ENCODE measurements at regions not wholly inside any gene's neighbourhood (a gene's known extent, or its start where the extent isn't known, plus 50 kb on each side); places are given as distances from the start of the nearest gene placed in this dataset.
"Not testable (repeated sequence)": the region's sequence is repeated elsewhere in the genome, so short reads cannot be mapped to it uniquely, and the experiment has no call there.

DNA sequence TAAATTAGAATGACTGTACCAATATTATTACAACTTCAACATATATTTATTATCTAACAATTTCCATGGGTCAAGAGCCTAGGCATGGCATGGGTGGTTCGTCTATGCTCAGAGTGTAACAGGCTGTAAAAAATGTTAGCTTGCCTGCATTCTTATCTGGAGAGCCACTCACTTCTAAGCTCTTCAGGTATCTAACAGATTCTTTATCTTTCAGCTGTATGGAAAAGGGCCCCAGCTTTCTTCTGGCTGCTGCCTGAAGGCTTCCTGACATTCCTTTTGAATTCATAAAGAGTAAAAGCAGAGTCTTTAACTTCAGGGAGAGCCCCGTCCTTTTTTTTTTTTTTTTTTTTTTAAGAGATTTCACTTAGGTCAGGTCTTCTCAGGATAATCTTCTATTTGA, 648.8 kb downstream of the NXPH1 start:
- DNase-seq, result no peak

GRCh38 chr7:9083837-9084236, 650.4 kb downstream of the NXPH1 start:
- no peak for DNase-seq

DNA sequence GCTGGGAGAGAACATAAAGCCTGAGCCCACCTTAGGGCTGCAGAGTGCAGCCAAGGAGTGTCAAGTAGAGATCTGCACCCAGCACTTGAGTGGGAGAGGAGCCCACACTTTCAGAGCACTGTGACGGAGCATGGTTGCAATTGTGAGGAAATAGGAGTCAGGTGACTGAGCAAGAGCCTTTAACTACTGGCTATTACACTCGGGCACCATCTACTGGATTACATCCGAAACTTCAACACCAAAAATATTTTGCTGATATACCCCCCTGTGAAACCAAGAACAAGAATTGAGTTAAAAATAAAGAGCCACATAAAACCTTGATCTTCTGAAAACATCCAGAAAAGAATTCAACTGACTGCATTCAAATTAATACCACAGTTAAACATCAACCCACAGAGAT, 657.9 kb downstream of the NXPH1 start:
- no peak for DNase-seq

- DNase-seq, result no peak
These were observed 664.2 kb downstream of the NXPH1 start for GRCh38 chr7:9097565-9098060.

DNA sequence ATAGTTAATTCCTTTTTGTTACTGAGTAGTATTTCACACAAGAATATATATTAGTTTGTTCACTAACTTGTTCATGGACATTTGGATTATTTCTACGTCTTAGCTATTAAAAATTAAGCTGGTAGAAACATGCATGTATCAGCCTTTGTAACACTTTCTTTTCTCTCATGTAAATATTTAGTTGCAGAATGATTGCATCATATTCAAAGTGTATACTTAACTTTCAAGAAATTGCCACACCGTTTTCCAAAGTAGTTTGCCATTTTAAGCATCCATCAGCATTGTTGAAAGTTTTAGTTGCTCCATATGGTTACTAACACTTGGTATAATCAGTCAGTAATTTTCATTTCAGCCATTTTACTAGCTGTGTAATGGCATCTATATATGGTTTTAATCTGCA, 666.9 kb downstream of the NXPH1 start:
- no peak for DNase-seq

DNA sequence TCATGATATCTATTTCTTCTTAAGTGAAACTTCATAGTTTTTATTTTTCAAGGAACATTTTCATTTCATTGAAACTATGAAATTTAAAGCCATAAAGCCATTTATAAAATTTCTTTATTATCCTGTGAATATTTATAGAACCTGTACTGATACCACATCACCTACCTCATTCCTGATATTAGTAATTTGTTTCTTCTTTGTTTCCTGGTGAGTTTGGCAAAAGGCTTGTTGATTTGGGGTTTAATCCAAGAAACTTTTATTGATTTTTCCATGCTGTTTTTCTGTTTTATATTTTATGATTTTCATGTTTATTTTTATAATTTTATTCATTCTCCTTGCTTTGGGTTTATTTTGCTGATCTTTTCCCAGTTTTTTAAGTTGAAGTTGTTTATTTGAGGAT, 669.4 kb downstream of the NXPH1 start:
- DNase-seq, result no peak

DNA sequence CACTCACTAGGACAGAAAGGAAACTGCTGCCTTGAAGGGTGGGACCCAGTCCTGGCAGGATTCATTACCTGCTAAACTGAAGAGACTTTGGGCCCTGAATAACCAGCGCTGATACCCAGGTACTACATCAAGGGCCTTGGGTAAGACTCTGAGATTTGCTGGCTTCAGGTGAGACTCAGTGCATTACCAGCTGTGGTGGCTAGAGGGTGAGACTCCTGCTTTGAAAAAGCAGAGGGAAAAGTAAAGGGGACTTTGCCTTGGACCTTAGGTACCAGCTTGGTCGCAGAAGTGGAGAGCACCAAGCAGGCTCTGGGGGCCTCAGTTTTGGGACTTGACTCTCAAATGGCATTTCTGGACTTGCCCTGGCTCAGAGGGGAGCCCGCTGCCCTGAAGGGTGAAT, 673.3 kb downstream of the NXPH1 start:
- no peak for DNase-seq

- no peak for DNase-seq
These were observed 686.9 kb downstream of the NXPH1 start for GRCh38 chr7:9120331-9120730.

DNA sequence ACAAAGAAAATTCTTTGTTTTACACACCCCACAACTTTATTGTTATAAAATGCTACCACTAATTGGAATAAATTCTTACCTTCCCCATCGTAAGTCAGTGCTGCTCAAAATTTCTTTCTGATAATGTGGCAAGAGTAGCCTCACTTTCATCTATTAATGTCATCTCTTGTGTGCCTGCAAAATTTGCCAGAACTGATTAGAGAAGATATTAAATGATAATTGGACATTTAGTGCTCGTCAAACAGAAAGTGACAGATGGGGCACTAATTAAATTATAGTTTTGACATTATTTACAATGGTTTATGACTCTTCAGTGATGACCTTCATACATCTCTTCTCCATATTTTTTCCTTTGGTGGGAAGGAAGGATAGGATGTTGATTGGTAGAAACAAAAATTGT, 690.9 kb downstream of the NXPH1 start:
- no peak for DNase-seq

DNA sequence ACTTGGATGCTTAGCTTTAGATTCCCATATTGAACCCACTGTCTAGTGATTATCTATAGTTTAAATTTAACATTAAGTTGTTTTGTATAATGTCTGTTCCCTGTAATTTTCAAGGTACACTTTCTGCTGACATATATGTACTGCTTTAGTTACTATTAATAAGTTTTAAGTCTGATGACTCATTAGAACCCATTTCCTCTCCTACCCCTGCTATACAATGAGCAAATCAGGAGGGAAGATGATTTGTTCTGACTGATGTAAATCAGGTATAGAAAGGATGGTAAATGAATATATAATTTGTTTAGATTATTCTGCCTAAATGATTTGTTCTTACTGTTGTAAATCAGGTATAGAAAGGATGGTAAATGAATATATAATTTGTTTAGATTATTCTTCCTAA, 691.8 kb downstream of the NXPH1 start:
- DNase-seq, result no peak

DNA sequence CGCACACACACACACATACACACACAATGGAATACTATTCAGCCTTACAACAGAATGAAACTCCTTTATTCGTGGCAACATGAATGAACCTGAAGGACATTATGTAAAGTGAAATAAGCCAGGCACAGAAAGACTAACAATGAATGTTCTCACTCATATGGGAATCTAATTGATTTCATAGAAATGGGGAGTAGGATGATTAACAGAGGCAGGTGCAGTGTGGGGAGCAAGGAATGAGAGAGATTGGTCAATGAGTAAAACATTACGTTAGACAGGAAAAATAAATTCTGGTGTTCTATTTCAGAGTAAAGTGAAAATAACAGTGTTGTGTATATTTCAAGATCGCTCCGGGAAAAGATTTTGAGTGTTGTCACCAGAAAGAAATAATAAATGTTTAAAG, 694.5 kb downstream of the NXPH1 start:
- no peak for DNase-seq

- DNase-seq, result no peak
These were observed 715.3 kb downstream of the NXPH1 start for GRCh38 chr7:9148687-9149086.

DNA sequence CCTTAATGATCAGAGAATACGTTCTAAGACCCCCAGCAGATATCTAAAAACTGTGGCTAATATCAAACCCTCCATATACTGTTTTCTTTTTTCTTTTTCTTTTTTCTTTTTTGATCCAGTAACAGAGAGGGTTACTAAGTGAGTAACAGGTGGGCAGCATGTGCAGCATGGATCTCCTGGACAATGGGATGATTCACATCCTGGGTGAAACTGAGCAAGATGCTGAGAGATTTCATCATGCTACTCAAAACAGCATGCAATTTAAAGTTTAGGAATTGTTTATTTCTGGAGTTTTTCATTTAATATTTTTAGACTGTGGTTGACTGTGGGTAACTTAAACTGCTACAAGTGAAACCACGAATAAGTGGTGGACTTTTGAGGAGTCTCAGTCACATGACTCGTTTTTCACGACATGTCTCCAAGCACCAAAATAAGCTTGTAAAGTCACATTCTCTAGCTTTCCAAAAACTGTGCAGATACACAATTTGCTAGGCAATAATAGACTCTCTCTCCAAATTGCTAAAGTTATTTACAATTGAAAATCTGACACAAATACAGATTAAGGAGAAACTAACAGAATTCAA, 716.2 kb downstream of the NXPH1 start:
- DNase-seq, result no peak

GRCh38 chr7:9163691-9164090, 730.3 kb downstream of the NXPH1 start:
- not testable (repeated sequence) for DNase-seq

DNA sequence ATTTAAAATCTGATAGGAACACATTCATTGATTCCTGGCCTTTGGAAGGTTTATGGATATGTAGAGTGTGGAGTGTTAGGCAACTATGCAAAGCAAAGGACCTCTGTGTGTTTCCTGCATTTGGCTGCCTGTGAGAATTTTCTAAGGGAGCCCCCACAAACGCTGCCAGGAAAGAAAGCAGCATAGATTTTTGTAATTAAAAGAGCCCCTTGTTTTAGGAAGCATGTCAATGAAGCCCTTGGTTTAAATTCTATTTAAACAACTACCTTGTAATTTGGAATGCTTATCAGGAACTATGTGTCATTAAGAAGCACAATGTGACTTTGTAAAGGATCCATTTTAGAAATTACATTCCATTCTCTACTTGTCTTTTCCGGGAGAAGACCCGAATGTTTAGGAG, 742.5 kb downstream of the NXPH1 start:
- DNase-seq, result no peak

- DNase-seq, result no peak
These were observed 747.9 kb downstream of the NXPH1 start for GRCh38 chr7:9181356-9181755.

DNA sequence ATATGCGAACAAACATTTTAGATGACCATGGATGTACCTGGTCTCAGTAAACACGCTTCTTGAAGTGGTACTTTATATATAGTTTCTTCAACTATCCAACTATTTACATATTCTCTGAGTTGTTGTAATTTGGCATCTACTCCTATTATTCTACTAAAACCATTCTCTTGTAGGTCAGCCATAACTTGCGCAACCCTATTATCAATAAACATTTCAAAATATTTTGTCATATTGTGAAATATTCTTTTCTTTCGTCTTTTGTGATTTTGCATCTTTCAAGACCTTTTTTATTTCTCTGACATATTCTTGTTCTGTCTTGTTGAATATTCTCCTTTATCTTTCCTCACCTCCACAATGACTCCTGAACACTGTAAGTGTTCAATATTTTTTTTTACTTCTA, 753.3 kb downstream of the NXPH1 start:
- no peak for DNase-seq

DNA sequence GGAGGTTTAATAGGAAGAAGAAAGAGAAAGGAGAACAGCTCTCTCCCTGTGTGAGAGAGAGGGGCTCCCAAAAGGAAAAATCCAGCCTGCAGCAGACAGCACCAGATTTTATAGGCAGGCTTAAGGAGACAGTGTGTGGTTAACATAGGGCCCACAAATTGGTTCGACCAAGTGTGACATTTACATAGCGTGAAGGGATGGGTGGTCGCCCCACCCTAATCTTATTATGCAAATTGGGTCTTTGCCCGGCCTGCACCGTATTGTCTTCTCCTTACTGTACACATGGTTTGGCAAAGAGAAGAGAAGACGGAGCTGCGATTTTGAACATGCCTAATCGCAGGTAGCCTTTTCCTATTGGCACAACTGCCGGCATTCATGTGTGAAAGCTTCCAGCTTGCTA, 756.3 kb downstream of the NXPH1 start:
- no peak for DNase-seq

DNA sequence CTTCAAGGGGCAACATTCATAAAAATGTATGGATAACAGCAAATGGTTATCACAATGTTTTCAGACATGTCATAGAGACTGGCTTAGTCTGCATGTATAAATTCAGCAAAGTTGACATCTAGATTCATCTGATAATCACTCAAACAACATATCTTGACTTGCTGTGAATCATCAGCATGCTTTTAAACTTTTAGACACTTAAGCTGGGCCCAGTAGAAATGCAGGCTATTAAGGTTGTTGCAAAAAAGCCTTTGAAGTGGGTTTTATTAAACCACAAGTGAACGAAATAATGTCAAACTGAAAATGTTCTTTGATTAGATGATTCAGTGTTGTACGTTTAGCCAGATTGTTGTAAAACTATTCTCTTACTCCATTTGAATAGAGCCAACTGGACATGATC, 759.6 kb downstream of the NXPH1 start:
- DNase-seq, result no peak

DNA sequence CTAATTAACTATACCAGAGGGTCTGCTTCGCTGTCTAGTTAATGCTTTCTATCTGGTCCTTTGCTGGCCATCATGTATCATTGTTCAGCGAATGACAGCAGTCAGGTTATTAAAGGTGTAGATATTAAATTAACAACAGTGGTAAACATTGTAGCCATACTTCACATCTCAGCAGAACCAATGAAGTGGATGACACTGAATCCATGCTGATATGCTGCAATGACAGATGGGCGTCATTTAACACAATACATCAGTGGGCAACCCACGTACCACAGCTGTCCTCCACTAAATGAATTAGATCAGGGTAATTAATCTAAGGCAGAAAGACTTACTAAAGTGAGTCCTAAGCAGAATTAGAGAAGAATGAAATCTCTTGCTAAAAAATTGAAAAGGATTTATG, 767.2 kb downstream of the NXPH1 start:
- no peak for DNase-seq

GRCh38 chr7:9201928-9202327, 768.5 kb downstream of the NXPH1 start:
- DNase-seq, result no peak

DNA sequence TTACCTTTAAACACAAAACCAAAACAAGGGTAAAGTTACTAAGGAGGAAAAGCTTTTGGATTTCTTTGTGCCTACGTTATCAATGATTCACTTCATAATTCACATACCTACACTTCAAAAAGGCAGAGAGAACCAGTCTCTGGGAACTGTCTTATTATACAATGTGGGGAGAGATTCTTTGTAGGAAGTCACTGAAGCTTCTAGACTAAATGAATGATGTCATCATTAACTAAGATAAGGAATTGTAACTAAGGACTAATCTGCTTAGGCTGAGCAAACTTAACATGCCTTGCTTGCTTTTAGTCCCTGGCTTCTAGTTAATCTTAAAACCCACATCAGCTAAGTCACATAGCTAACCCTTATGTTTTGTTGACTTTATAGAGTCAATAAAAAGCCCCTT, 771.2 kb downstream of the NXPH1 start:
- no peak for DNase-seq

DNA sequence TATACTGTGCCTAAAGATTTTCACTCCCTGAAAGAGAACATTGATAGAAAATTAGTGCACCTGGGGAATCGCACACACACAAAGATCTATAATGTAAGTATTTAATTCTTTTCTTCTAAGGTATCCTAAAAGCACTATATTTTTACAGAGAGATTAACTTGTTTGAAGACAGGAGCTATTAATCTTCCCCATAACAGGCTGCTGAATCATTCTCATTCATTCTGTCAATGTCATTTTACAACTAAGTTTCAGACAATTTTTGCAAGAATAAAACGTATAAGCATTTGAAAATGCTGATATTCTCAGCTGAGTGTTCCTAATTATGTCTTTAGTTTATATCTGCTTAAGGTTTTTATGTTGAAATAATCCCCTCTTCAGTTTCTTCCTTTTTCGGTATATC, 776.7 kb downstream of the NXPH1 start:
- no peak for DNase-seq

- no peak for DNase-seq
These were observed 783.8 kb downstream of the NXPH1 start for GRCh38 chr7:9217204-9217603.

GRCh38 chr7:9226500-9226899, 793.1 kb downstream of the NXPH1 start:
- no peak for DNase-seq

DNA sequence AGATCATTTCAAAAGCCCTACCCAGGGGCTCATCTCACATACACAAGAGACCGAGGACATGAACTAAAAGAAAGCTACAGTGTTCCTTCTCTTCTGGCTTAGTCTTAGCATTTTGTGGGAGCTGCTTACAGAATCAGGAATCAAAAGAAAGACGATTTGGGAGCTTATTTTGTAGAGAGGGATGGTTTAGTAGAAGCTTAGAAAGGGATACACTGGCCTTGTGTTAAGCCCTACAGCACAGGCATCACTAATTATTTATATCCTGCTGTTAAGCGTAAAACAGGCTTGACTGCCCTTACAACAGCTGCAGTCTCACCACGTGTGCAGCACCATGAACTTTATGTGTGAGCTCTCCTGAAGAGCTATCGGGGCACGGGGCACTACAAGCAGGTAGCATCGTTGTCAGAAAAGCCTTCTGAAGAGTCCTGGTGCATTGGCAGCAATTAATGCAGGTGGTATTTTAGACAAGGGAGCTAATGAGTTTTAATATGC, 798.3 kb downstream of the NXPH1 start:
- no peak for DNase-seq

All from GF-D8 (cell line).